BLaER1 (cell line): ENCODE measurements at regions not wholly inside any gene's neighbourhood (a gene's known extent, or its start where the extent isn't known, plus 50 kb on each side); places are given as distances from the start of the nearest gene placed in this dataset.
"Not testable (repeated sequence)": the region's sequence is repeated elsewhere in the genome, so short reads cannot be mapped to it uniquely, and the experiment has no call there.

Experiments
- H3K27ac ChIP-seq: shearing (Covaris generic); formaldehyde crosslinking; 2 replicates; pipeline ENCODE4 v1.8.1; 2022
- H3K27me3 ChIP-seq: shearing (Covaris generic); formaldehyde crosslinking; 2 replicates; pipeline ENCODE4 v1.8.1; 2022
- H3K36me3 ChIP-seq: shearing (Covaris generic); formaldehyde crosslinking; 2 replicates; pipeline ENCODE4 v1.8.1; 2022
- H3K4me1 ChIP-seq: shearing (Covaris generic); formaldehyde crosslinking; 2 replicates; pipeline ENCODE4 v1.8.1; 2022
- H3K4me2 ChIP-seq: shearing (Covaris generic); formaldehyde crosslinking; 2 replicates; pipeline ENCODE4 v1.8.1; 2022
- H3K4me3 ChIP-seq: shearing (Covaris generic); formaldehyde crosslinking; 2 replicates; pipeline ENCODE4 v1.8.1; 2022
- H3K9ac ChIP-seq: shearing (Covaris generic); formaldehyde crosslinking; 2 replicates; pipeline ENCODE4 v1.8.1; 2022
- H3K9me3 ChIP-seq: shearing (Covaris generic); formaldehyde crosslinking; 2 replicates; pipeline ENCODE4 v1.8.1; 2022
- H4K20me1 ChIP-seq: shearing (Covaris generic); formaldehyde crosslinking; 2 replicates; pipeline ENCODE4 v1.8.1; 2022
- Cebpa-rat ChIP-seq: shearing (Covaris generic); IDR thresholded peaks from 2 replicates; pipeline ENCODE4 v1.8.1; 2022

DNA sequence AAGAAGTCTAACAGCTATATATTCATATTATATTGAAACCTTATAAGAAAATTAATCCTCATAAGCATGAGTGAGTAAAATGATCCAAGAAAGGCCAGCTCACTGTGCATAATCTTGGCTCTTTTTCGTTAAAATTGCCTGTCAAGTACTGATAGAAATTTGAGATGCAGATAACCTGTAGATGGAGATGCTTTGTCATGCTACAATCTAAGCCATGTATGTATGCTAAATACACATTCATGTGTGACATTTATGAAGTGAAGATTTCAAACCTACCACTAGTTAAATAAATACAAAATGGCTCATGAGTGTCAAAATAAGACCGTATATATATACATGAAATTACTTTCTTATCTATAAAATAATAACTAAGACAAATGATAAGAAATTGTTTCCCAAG is 1491.5 kb upstream of the PRMT6 start:
- no peak overlapping the region for H3K27ac ChIP-seq
- no peak overlapping the region for H3K4me3 ChIP-seq
- H3K4me1 ChIP-seq = no peaks in the 10 kb centered on the region
- H3K36me3 ChIP-seq = no peaks in the 10 kb centered on the region
- H3K9me3 ChIP-seq = no peaks in the 10 kb centered on the region
- H3K9ac ChIP-seq = no peak overlapping the region
- no peaks in the 10 kb centered on the region for H3K27me3 ChIP-seq
- no peaks in the 10 kb centered on the region for H4K20me1 ChIP-seq
- TF ChIP-seq Cebpa-rat = no peak
- H3K4me2 ChIP-seq = no peak overlapping the region

DNA sequence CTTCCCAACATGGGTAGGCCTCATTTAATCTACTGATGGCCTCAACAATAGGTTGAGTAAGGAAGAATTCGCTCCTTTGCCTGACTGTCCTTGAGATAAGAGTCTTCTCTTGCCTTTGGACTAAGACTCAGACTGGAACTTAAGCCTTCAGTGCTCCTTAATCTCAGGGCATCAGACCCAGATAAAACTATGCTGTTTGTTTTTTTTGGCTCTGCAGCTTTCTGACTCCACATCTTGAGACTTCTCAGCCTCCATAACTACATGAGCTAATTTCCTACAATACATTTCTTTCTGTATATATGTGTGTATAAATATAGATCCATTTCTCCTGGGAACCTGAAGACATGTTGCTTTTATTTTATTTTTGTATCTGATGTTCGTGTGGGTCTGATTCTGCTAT is 1470.7 kb upstream of the PRMT6 start:
- no peaks in the 10 kb centered on the region for H4K20me1 ChIP-seq
- H3K36me3 ChIP-seq = no peaks in the 10 kb centered on the region
- no peak overlapping the region for H3K9ac ChIP-seq
- no peak overlapping the region for H3K27ac ChIP-seq
- H3K9me3 ChIP-seq = no peaks in the 10 kb centered on the region
- TF ChIP-seq Cebpa-rat = no peak
- H3K4me3 ChIP-seq = no peak overlapping the region
- no peaks in the 10 kb centered on the region for H3K27me3 ChIP-seq
- H3K4me2 ChIP-seq = no peak overlapping the region
- H3K4me1 ChIP-seq = no peaks in the 10 kb centered on the region

DNA sequence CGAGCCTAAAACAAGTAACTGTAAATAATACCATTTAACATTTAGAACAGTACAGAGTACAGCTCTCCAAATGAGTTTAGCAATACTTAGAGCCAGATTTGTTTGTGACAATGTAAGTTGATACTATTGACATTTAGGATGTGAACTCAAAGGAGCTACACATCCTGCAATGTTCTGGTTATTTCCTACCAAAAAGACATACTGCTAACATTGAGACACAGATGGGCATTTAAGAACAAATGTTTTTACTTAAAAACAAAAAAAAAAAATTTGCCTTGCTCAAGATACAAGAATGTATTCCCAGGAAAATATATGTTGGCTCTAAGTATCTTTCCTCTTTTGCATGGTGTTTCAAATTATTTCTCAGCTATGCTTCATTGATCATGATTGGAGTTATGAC is 1464.8 kb upstream of the PRMT6 start:
- no peak for TF ChIP-seq Cebpa-rat
- Histone ChIP-seq H4K20me1 (no peaks in the 10 kb centered on the region), H3K9ac (no peak overlapping the region), H3K36me3 (no peaks in the 10 kb centered on the region), H3K4me3 (no peak overlapping the region), H3K27me3 (no peaks in the 10 kb centered on the region), H3K4me1 (no peaks in the 10 kb centered on the region), H3K27ac (no peak overlapping the region), H3K9me3 (no peaks in the 10 kb centered on the region), H3K4me2 (no peak overlapping the region)

GRCh38 chr1:105608713-105609112 is 1447.8 kb upstream of the PRMT6 start:
- Histone ChIP-seq H3K4me3 (no peak overlapping the region), H3K27ac (no peak overlapping the region), H4K20me1 (no peaks in the 10 kb centered on the region), H3K9me3 (no peaks in the 10 kb centered on the region), H3K36me3 (no peaks in the 10 kb centered on the region), H3K9ac (no peak overlapping the region), H3K27me3 (no peaks in the 10 kb centered on the region), H3K4me2 (no peak overlapping the region), H3K4me1 (no peaks in the 10 kb centered on the region)
- no peak for TF ChIP-seq Cebpa-rat

DNA sequence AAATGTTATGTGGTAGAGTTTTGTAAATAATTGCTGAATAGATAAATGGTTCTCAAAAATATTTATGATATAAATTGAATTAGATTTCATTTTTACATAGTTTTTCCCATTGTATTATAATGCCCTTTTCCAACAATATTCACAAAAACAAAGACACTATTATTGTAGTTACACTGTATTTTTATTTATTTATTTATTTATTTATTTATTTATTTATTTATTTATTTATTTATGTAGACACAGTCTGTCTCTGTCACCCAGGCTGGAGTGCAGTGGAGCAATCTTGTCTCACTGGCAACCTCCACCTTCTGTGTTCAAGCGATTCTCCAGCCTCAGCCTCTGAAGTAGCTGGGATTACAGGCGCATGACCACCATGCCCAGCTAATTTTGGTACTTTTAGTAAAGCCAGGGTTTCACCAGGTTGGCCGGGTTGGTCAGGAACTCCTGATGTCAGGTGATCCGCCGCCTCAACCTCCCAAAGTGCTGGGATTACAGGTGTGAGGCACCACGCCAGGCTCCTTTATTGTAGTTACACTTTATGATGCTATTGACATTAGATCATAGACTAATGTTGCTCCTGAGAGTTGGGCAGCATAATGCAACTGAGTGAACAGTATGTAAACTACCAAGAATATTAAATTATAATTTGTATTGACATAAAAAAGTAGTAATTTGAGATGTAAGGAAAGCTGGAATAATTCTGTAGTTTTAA is 1430.0 kb upstream of the PRMT6 start:
- no peaks in the 10 kb centered on the region for H4K20me1 ChIP-seq
- H3K4me1 ChIP-seq = no peaks in the 10 kb centered on the region
- no peaks in the 10 kb centered on the region for H3K27me3 ChIP-seq
- no peak overlapping the region for H3K4me2 ChIP-seq
- no peak for TF ChIP-seq Cebpa-rat
- H3K4me3 ChIP-seq = no peak overlapping the region
- H3K36me3 ChIP-seq = no peaks in the 10 kb centered on the region
- H3K9ac ChIP-seq = no peak overlapping the region
- H3K27ac ChIP-seq = no peak overlapping the region
- peaks cover 5% of the 10 kb centered on the region for H3K9me3 ChIP-seq

GRCh38 chr1:105631153-105631744 is 1425.2 kb upstream of the PRMT6 start:
- not testable (repeated sequence) for H3K4me3 ChIP-seq, H3K27ac ChIP-seq, H3K27me3 ChIP-seq, H4K20me1 ChIP-seq, H3K4me2 ChIP-seq, H3K4me1 ChIP-seq, H3K9me3 ChIP-seq, H3K9ac ChIP-seq, H3K36me3 ChIP-seq

DNA sequence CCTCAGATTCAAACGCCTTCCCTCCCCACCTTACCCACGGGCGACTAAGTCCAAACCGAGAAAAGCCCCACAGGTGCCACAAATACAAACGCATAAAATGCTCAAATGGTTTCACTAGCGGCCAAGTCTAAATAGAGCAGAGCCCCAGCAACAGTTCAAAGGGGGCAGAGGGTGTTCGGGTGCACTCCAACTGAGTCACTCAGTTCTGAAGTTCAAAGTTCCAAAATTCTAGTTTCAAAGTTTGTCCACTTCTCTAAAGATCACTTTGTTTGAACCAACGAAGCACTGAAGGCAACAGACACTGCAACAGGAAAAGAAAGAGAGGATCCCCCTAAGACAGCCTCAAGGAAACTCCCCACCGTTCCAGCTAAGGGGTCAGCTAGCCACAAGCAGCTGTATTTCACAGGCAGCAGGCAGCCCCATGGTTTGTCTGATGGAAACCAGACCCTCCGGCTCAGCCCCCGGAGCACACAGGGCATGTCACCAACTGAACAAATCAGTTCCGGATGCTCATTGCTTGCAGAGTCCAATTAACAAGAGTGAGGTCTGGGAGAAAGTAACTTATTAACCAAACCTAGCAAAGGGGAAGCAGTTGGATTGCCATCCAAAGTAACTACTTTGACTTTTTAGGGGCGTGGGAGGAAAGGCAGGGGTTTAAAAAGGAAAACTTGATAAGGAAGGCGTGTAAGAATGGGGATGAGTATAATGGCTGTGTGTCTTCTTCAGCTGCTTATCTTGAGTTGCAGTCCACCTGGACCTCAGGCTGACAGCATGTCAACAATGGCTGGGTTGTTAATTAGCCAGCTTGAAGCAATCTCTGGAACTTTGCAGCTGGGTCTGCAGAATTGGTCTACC is 1423.9 kb upstream of the PRMT6 start:
- no peaks in the 10 kb centered on the region for H4K20me1 ChIP-seq
- peaks cover 7% of the 10 kb centered on the region for H3K9me3 ChIP-seq
- H3K27me3 ChIP-seq = no peaks in the 10 kb centered on the region
- H3K4me3 ChIP-seq = no peak overlapping the region
- TF ChIP-seq Cebpa-rat = no peak
- no peak overlapping the region for H3K4me2 ChIP-seq
- no peak overlapping the region for H3K27ac ChIP-seq
- H3K36me3 ChIP-seq = no peaks in the 10 kb centered on the region
- H3K9ac ChIP-seq = no peak overlapping the region
- H3K4me1 ChIP-seq = no peaks in the 10 kb centered on the region

DNA sequence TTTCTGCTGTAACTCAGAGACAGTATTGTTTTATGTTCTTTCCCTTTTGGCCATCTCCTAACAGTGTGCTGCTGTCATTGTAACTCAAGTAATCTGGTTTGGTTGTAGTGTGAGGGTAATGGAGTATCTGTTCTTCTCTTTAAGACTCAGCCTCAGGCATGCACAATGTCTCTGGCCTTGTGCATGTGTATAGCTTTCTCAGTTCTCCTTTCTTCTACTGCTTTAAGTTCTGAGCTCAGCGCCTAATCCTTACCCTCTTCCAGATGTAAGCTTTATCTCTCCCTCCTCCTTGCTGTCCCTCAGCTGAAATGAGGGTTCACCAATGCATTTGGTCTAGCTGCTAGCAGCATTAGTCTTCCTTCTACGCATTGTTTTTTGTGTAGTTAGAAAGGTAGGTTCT is 1420.4 kb upstream of the PRMT6 start:
- H3K27me3 ChIP-seq = no peaks in the 10 kb centered on the region
- no peak overlapping the region for H3K4me2 ChIP-seq
- H3K9me3 ChIP-seq = peaks cover 5% of the 10 kb centered on the region
- no peak overlapping the region for H3K9ac ChIP-seq
- no peak overlapping the region for H3K27ac ChIP-seq
- H3K4me3 ChIP-seq = no peak overlapping the region
- TF ChIP-seq Cebpa-rat = no peak
- no peaks in the 10 kb centered on the region for H3K4me1 ChIP-seq
- no peaks in the 10 kb centered on the region for H3K36me3 ChIP-seq
- no peaks in the 10 kb centered on the region for H4K20me1 ChIP-seq

DNA sequence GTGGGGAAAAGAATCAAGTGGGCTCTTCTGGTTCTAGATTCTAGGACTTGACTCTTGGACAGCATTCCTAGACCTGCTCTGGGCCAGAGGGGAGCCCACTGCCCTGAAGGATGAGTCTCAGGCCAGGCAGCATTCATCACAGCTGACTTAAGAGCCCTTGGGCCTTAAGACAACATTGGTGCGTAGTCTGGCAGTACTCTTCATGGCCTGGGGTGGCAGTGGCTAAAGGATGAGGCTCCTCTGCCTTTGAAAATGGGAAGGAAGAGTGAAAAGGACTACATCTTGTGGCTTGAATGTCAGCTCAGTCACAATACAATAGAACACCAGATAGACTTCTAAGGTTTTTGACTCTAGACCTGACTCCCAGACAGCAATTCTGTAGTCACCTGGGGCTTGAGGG is 1415.1 kb upstream of the PRMT6 start:
- Histone ChIP-seq H3K4me3 (no peak overlapping the region), H3K36me3 (no peaks in the 10 kb centered on the region), H3K9ac (no peak overlapping the region), H3K27ac (no peak overlapping the region), H4K20me1 (no peaks in the 10 kb centered on the region), H3K27me3 (no peaks in the 10 kb centered on the region), H3K9me3 (no peaks in the 10 kb centered on the region), H3K4me1 (no peaks in the 10 kb centered on the region), H3K4me2 (no peak overlapping the region)
- TF ChIP-seq Cebpa-rat = no peak

DNA sequence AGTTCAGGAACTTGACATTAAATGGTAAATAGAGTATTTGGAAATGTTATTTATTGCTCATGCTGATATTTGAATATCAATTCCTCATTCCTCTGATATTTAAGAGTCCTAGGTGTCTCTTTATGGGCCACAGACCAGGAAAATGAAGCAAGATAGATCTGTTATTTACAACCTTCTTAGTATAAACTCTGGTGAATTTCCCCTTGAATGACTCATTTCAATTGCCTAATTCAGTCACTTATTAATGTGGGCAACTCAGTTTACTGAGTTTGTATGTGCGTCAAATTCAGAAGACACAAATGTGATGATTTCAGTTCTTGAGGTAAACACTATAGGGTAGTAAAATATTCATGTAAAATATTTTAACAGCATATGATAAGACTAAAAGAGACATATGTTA is 1404.4 kb upstream of the PRMT6 start:
- Histone ChIP-seq H3K9ac (no peak overlapping the region), H3K36me3 (no peaks in the 10 kb centered on the region), H3K4me1 (no peaks in the 10 kb centered on the region), H3K27me3 (no peaks in the 10 kb centered on the region), H3K9me3 (no peaks in the 10 kb centered on the region), H3K4me2 (no peak overlapping the region), H3K4me3 (no peak overlapping the region), H3K27ac (no peak overlapping the region), H4K20me1 (no peaks in the 10 kb centered on the region)
- TF ChIP-seq Cebpa-rat = no peak
